Tibial artery (tissue), 4 donors: ENCODE measurements at regions not wholly inside any gene's neighbourhood (a gene's known extent, or its start where the extent isn't known, plus 50 kb on each side); places are given as distances from the start of the nearest gene placed in this dataset.

ENCODE experiments used
- DNase-seq, 2 donors: peaks; one replicate each; pipeline ENCODE4 v3.0.0-alpha.2; 2019
- H3K27ac ChIP-seq, 2 donors: fragments of 200-600 bp; sonication (generic) in 1 of 2; 1 replicate in 1 of 2; 2 replicates in 1 of 2; pipeline ENCODE4 v1.5.1; 2018 to 2019; ENCODE audit warnings: mild to moderate bottlenecking in 1 of 2
- H3K27me3 ChIP-seq, 2 donors: fragments of 200-600 bp; sonication (generic) in 1 of 2; one replicate each; pipeline versions ENCODE4 v1.5.1 to v1.6.0; 2016 to 2019
- H3K36me3 ChIP-seq, 3 donors: fragments of 200-600 bp; sonication (generic) in 2 of 3; one replicate each; pipeline ENCODE4 v1.5.1; 2016 to 2019; ENCODE audit warnings: mild to moderate bottlenecking in 2 of 3
- H3K4me1 ChIP-seq, 4 donors: fragments of 200-600 bp; sonication (generic) in 2 of 4; 1 replicate in 3 of 4; 2 replicates in 1 of 4; pipeline ENCODE4 v1.5.1; 2016 to 2019
- H3K4me3 ChIP-seq, 2 donors: fragments of 200-600 bp; sonication (generic) in 1 of 2; 1 replicate in 1 of 2; 2 replicates in 1 of 2; pipeline ENCODE4 v1.5.1; 2018 to 2019; ENCODE audit warnings: mild to moderate bottlenecking in 2 of 2
- H3K9me3 ChIP-seq, 3 donors: fragments of 200-600 bp; sonication (generic) in 1 of 3; one replicate each; pipeline ENCODE4 v1.5.1; 2016 to 2019
- intact Hi-C: fragments of 100-400 bp; cut with DNase I; formaldehyde crosslinking; loops from one replicate; pipeline ENCODE4 v1.15.0; 2023; ENCODE audit warnings: low total_unique reads
- TF ChIP-seq, protein P1 (sequence below), 2 experiments: fragments of 200-600 bp in 1 of 2; fragments of 450-650 bp in 1 of 2; IDR thresholded peaks; one replicate each; pipeline ENCODE4 v1.5.1; 2017 to 2019; ENCODE audit warnings: antibody characterized with exemption in 2 of 2, mild to moderate bottlenecking in 1 of 2, moderate library complexity in 1 of 2

DNA sequence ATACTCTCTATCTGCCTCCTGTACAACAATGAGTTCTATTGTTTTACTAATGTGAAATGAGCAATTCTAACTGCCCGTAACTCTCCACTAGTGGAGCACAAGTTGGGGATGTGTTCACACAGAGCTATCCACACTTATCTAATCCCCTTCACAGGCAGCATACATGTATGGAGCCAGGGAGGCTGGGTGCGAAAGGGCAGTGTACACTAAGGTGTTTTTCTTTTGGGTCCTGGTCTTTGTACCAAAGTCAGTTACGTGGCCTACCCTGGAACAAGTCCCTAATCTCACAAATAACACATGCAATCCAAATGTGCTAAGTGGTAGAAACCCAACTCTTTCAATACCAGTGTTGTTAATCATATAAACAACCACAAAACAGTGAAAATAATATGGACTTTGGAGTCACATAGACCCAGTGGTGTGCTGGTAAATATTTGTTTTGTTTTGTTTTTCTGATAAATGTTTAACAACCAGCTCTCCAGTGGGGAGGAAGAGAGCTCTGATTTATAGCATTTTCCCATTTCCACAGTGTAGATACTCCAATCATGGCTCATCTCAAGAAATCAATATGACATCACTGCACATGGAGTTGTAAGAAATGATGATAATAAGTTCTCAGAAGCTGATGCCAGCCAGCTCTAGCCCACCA, 319.9 kb upstream of the DUSP10 start:
- intact Hi-C loops = no loop called here
- no peak for DNase-seq
- TF ChIP-seq, protein P1, sequence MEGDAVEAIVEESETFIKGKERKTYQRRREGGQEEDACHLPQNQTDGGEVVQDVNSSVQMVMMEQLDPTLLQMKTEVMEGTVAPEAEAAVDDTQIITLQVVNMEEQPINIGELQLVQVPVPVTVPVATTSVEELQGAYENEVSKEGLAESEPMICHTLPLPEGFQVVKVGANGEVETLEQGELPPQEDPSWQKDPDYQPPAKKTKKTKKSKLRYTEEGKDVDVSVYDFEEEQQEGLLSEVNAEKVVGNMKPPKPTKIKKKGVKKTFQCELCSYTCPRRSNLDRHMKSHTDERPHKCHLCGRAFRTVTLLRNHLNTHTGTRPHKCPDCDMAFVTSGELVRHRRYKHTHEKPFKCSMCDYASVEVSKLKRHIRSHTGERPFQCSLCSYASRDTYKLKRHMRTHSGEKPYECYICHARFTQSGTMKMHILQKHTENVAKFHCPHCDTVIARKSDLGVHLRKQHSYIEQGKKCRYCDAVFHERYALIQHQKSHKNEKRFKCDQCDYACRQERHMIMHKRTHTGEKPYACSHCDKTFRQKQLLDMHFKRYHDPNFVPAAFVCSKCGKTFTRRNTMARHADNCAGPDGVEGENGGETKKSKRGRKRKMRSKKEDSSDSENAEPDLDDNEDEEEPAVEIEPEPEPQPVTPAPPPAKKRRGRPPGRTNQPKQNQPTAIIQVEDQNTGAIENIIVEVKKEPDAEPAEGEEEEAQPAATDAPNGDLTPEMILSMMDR (IDR thresholded peaks at IDR 0.05) = no peak
- Histone ChIP-seq H3K36me3 (no peaks in the 10 kb centered on the region), H3K9me3 (peaks cover 0 to 15% (median 0%) of the 10 kb centered on the region in 3 donors), H3K4me3 (no peak overlapping the region), H3K27me3 (no peaks in the 10 kb centered on the region), H3K27ac (no peak overlapping the region), H3K4me1 (no peaks in the 10 kb centered on the region)

DNA sequence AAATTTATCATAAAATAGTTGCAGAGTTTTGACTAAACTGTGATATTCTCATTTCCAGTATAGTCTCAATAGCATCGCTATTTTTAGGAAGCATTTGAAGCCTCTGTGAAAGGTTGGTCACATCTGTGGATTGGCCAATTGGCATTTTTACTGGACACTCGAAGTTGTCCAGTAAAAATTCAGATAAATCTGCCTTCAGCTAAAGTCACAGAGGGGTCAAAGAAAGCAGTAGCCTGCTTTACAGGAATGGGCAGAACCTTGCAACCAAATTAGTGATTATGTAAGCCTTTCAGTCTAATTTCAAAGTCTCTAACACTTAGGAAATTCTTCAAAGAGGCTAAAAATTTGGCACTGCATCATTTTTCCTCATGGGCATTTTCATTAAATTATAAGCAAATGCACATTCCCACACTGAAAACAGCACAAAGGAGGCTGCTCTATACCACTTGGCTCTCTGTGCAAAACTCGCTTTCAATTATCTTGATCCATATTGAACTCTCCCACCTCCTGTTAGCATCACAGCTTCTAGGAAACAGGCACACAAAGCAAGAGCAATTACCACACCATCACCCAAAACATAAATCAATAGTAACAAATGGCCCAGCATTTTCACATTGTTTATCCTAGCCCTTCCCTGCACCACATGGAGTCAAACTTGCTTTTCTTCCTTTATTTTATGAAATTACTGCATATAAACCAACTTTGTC, 318.5 kb upstream of the DUSP10 start:
- TF ChIP-seq, protein P1 (IDR thresholded peaks at IDR 0.05) = no peak
- no peaks in the 10 kb centered on the region for H3K27me3 ChIP-seq
- H3K4me1 ChIP-seq = no peaks in the 10 kb centered on the region
- intact Hi-C loops = no loop called here
- no peak overlapping the region for H3K4me3 ChIP-seq
- no peak overlapping the region for H3K27ac ChIP-seq
- no peaks in the 10 kb centered on the region for H3K36me3 ChIP-seq
- H3K9me3 ChIP-seq = peaks cover 0 to 12% (median 0%) of the 10 kb centered on the region in 3 donors
- DNase-seq = no peak

DNA sequence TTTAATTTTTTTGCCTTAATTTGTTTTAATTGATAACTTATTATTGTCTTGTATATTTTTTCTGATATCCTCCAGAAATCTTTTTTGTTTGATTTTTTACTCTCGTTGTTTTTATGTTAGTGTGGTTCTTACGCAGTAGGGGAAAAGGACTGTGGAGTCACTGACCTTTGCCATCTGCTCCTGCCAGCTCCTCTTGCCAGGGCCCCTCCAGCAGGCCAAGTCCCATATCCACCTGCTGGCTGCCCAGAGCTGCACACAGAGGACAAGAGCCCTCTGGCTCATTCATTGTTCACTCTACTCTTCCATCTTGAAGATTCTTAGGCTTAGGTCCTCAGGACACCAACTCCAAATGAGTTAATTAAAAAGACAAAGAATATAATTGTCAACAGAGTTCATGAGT, 316.4 kb upstream of the DUSP10 start:
- no peaks in the 10 kb centered on the region for H3K9me3 ChIP-seq
- H3K27me3 ChIP-seq = no peaks in the 10 kb centered on the region
- no peaks in the 10 kb centered on the region for H3K4me1 ChIP-seq
- H3K27ac ChIP-seq = no peak overlapping the region
- TF ChIP-seq, protein P1 (IDR thresholded peaks at IDR 0.05) = no peak
- no peak overlapping the region for H3K4me3 ChIP-seq
- H3K36me3 ChIP-seq = no peaks in the 10 kb centered on the region
- no peak for DNase-seq
- intact Hi-C loops = no loop called here

DNA sequence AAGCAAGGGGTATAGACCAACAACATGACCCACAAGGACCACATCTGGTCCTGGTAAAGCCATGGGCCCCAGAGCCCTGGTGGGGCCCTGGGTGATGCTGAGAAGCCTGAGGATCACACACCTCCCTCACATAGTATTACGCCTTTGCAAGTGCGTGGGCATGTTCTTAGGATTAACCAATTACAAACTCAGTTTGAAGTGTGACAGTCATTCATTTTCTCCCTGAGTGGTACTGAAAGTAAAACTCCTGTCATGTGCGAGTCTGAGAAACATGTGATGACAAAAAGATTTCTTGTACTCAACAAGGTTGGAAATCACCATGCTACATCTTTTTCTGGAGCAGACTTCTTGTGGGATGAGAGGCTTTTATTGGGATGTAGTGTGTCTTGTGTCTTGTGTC, 315.3 kb upstream of the DUSP10 start:
- no peak overlapping the region for H3K27ac ChIP-seq
- no peaks in the 10 kb centered on the region for H3K4me1 ChIP-seq
- H3K36me3 ChIP-seq = no peaks in the 10 kb centered on the region
- intact Hi-C loops = no loop called here
- TF ChIP-seq, protein P1 (IDR thresholded peaks at IDR 0.05) = no peak
- H3K9me3 ChIP-seq = no peaks in the 10 kb centered on the region
- no peak for DNase-seq
- no peaks in the 10 kb centered on the region for H3K27me3 ChIP-seq
- H3K4me3 ChIP-seq = no peak overlapping the region

DNA sequence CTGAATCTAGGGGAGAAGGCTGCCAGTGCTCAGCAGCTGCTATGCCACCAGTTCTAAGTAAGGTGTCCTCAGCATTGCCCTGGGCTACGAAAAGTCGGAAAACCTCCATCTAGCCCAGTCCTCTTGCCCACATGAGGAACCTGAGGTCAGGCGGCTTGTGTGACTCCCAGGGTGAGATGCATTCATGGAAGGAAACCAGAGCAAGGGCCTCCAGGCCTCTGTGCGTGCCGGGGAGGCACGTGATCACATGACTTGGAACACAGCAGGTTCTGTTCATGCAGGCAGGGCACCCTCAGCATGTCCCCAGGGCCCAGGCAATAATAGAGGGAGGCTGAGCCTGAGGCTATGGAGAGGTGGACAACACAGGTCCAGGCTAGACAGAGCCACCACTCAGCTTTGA, 312.5 kb upstream of the DUSP10 start:
- Histone ChIP-seq H3K27me3 (no peaks in the 10 kb centered on the region), H3K4me1 (no peaks in the 10 kb centered on the region), H3K4me3 (no peak overlapping the region), H3K9me3 (no peaks in the 10 kb centered on the region), H3K27ac (no peak overlapping the region), H3K36me3 (no peaks in the 10 kb centered on the region)
- TF ChIP-seq, protein P1 (IDR thresholded peaks at IDR 0.05) = no peak
- intact Hi-C loops = no loop called here
- no peak for DNase-seq
